ENCODE measurements at regions not wholly inside any gene's neighbourhood (a gene's known extent, or its start where the extent isn't known, plus 50 kb on each side); places are given as distances from the start of the nearest gene placed in this dataset.

GRCh38 chr12:62192903-62193250, 67.3 kb upstream of the USP15 start:
- TF ChIP-seq EZH2 (IDR thresholded peaks at IDR 0.05; ENCODE audit: low read depth) (no peak), CTCF (conservative IDR thresholded peaks at IDR 0.05) (peak; percentile 24; the same call in 1 of the 2 replicates)
- BruUV-seq (replicated peaks): no TSS peak
- no peaks in the 10 kb centered on the region for H4K20me1 ChIP-seq (ENCODE audit: insufficient read depth)
- H3K9me3 ChIP-seq (ENCODE audit: insufficient read depth, low read depth): no peaks in the 10 kb centered on the region
- no peak overlapping the region for H2AFZ ChIP-seq
- peaks cover 20% of the 10 kb centered on the region for H3K4me1 ChIP-seq (replicated peaks; ENCODE audit: insufficient read depth)
- no peak for DNase-seq
- no peaks in the 10 kb centered on the region for H3K9me2 ChIP-seq (ENCODE audit: insufficient read depth)
- H3K27me3 ChIP-seq (ENCODE audit: insufficient read depth, low read depth): no peaks in the 10 kb centered on the region
- intact Hi-C loops (cut with micrococcal nuclease; ENCODE audit: unreplicated experiment): no loop called here
- no peaks in the 10 kb centered on the region for H3F3A ChIP-seq (ENCODE audit: insufficient read depth, low read depth)
- H3K36me3 ChIP-seq (ENCODE audit: low read depth): no peaks in the 10 kb centered on the region
- ChIA-PET CTCF (no interaction called here), POLR2A (ENCODE audit: unreplicated experiment) (no interaction called here)
- H3K79me2 ChIP-seq (ENCODE audit: low read depth): no peaks in the 10 kb centered on the region
- H3K4me3 ChIP-seq: no peak overlapping the region
- H3K4me2 ChIP-seq: 0 out of 2 replicates have a peak overlapping the region, but pooled peaks have one; percentile 1
- H3K27ac ChIP-seq: no peak overlapping the region

GRCh38 chr12:62194031-62194430, 66.2 kb upstream of the USP15 start:
- CTCF ChIA-PET: no interaction called here
- H3K4me2 ChIP-seq: peak overlapping the region; percentile 47
- no TSS peak for BruUV-seq (replicated peaks)

GRCh38 chr12:62194616-62195015, 65.6 kb upstream of the USP15 start:
- no peak overlapping the region for H2AFZ ChIP-seq
- peaks cover 20% of the 10 kb centered on the region for H3K4me1 ChIP-seq (replicated peaks; ENCODE audit: insufficient read depth)
- TF ChIP-seq CTCF (conservative IDR thresholded peaks at IDR 0.05): no peak
- TF ChIP-seq EZH2 (IDR thresholded peaks at IDR 0.05; ENCODE audit: low read depth): no peak
- no peaks in the 10 kb centered on the region for H3K9me2 ChIP-seq (ENCODE audit: insufficient read depth)
- no TSS peak for BruUV-seq (replicated peaks)
- H3K4me3 ChIP-seq: no peak overlapping the region
- no peaks in the 10 kb centered on the region for H3F3A ChIP-seq (ENCODE audit: insufficient read depth, low read depth)
- H3K79me2 ChIP-seq (ENCODE audit: low read depth): no peaks in the 10 kb centered on the region
- ChIA-PET POLR2A (ENCODE audit: unreplicated experiment) (no interaction called here), CTCF (no interaction called here)
- H4K20me1 ChIP-seq (ENCODE audit: insufficient read depth): no peaks in the 10 kb centered on the region
- peak overlapping the region; percentile 35; the same call in 1 of the 2 replicates for H3K27ac ChIP-seq
- H3K9me3 ChIP-seq (ENCODE audit: insufficient read depth, low read depth): no peaks in the 10 kb centered on the region
- peak in 1 of 2 experiments; percentile 85 for DNase-seq
- H3K4me2 ChIP-seq: peak overlapping the region; percentile 47
- intact Hi-C loops (cut with micrococcal nuclease; ENCODE audit: unreplicated experiment): no loop called here
- H3K36me3 ChIP-seq (ENCODE audit: low read depth): no peaks in the 10 kb centered on the region
- no peaks in the 10 kb centered on the region for H3K27me3 ChIP-seq (ENCODE audit: insufficient read depth, low read depth)

More at GRCh38 chr12:62194031-62194430, 66.2 kb upstream of the USP15 start:
- H4K20me1 ChIP-seq (ENCODE audit: insufficient read depth): no peaks in the 10 kb centered on the region
- H2AFZ ChIP-seq: no peak overlapping the region
- no peak for DNase-seq
- no peaks in the 10 kb centered on the region for H3K36me3 ChIP-seq (ENCODE audit: low read depth)
- H3K9me2 ChIP-seq (ENCODE audit: insufficient read depth): no peaks in the 10 kb centered on the region
- H3K27me3 ChIP-seq (ENCODE audit: insufficient read depth, low read depth): no peaks in the 10 kb centered on the region
- H3K4me3 ChIP-seq: no peak overlapping the region
- intact Hi-C loops (cut with micrococcal nuclease; ENCODE audit: unreplicated experiment): no loop called here
- POLR2A ChIA-PET (ENCODE audit: unreplicated experiment): no interaction called here
- H3K4me1 ChIP-seq (replicated peaks; ENCODE audit: insufficient read depth): peaks cover 20% of the 10 kb centered on the region
- no peaks in the 10 kb centered on the region for H3K79me2 ChIP-seq (ENCODE audit: low read depth)
- H3K9me3 ChIP-seq (ENCODE audit: insufficient read depth, low read depth): no peaks in the 10 kb centered on the region
- peak overlapping the region; percentile 35; the same call in 1 of the 2 replicates for H3K27ac ChIP-seq
- H3F3A ChIP-seq (ENCODE audit: insufficient read depth, low read depth): no peaks in the 10 kb centered on the region
- no peak for TF ChIP-seq CTCF (conservative IDR thresholded peaks at IDR 0.05)
- no peak for TF ChIP-seq EZH2 (IDR thresholded peaks at IDR 0.05; ENCODE audit: low read depth)
